Heart left ventricle (tissue), 16 donors: ENCODE measurements at regions not wholly inside any gene's neighbourhood (a gene's known extent, or its start where the extent isn't known, plus 50 kb on each side); places are given as distances from the start of the nearest gene placed in this dataset.

ENCODE experiments used
- ATAC-seq, 4 donors: fragments of 200-7000 bp; cut with Tn5 transposase; one replicate each; pipeline ENCODE4 v1.9.1; 2020 to 2022; ENCODE audit warnings: moderate library complexity in 4 of 4, mild to moderate bottlenecking in 3 of 4, moderate number of reproducible peaks in 1 of 4
- DNase-seq, 5 donors: peaks; one replicate each; pipeline ENCODE4 v3.0.0-alpha.2; 2020
- H3K27ac ChIP-seq, 12 donors: fragments of 200-600 bp; sonication (generic) in 4 of 12; one replicate each; pipeline versions ENCODE4 v1.5.0 to v1.8.0; 2016 to 2022; ENCODE audit warnings: mild to moderate bottlenecking in 2 of 12
- H3K27me3 ChIP-seq, 9 donors: fragments of 200-600 bp; sonication (generic) in 2 of 9; one replicate each; pipeline versions ENCODE4 v1.5.1 to v1.8.0; 2016 to 2022; ENCODE audit warnings: mild to moderate bottlenecking in 3 of 9
- H3K36me3 ChIP-seq, 9 donors: fragments of 200-600 bp; sonication (generic) in 2 of 9; one replicate each; pipeline versions ENCODE4 v1.5.0 to v1.8.0; 2018 to 2022; ENCODE audit warnings: mild to moderate bottlenecking in 2 of 9
- H3K4me1 ChIP-seq, 12 donors: fragments of 200-600 bp; sonication (generic) in 4 of 12; one replicate each; pipeline versions ENCODE4 v1.5.0 to v1.8.0; 2016 to 2022; ENCODE audit warnings: mild to moderate bottlenecking in 3 of 12
- H3K4me3 ChIP-seq, 12 donors: fragments of 200-600 bp; sonication (generic) in 4 of 12; one replicate each; pipeline versions ENCODE4 v1.5.0 to v1.8.0; 2017 to 2022; ENCODE audit warnings: mild to moderate bottlenecking in 9 of 12, moderate library complexity in 4 of 12
- H3K9me3 ChIP-seq, 12 donors: fragments of 200-600 bp; sonication (generic) in 4 of 12; one replicate each; pipeline versions ENCODE4 v1.5.0 to v1.8.0; 2016 to 2022; ENCODE audit warnings: mild to moderate bottlenecking in 1 of 12
- POLR2A ChIP-seq, 2 donors: fragments of 450-650 bp; IDR thresholded peaks; one replicate each; pipeline ENCODE4 v1.6.1; 2017; ENCODE audit warnings: antibody characterized with exemption in 2 of 2, mild to moderate bottlenecking in 2 of 2, moderate library complexity in 2 of 2
- WGBS, 4 donors: extraction: QIAGEN DNeasy Blood & Tissue Kit in 2 of 4; methylation state at CpG; one replicate each; pipeline versions ENCODE4 v1.1.5 to v1.1.7; 2013 to 2018; 5-methylcytosine and 5-hydroxymethylcytosine counted together
- intact Hi-C, 10 donors: fragments of 100-400 bp; cut with DNase I; formaldehyde crosslinking; loops; one replicate each; pipeline versions ENCODE4 v1.11.1 to v1.14.2; 2022
- TF ChIP-seq, protein P1 (sequence below), 12 donors: fragments of 200-600 bp; sonication (generic) in 4 of 12; IDR thresholded peaks; one replicate each; pipeline versions ENCODE4 v1.5.0 to v1.8.0; 2018 to 2022; ENCODE audit warnings: antibody characterized with exemption in 12 of 12, mild to moderate bottlenecking in 5 of 12
- donor health status: ischemic (EF 13 %, LVEDD 7.1; RV severe dilation, severe dysfunction).
- donor health status: healthy with polysubstance abuse.
- donor health status: DM: no; HTN: yes; CAD: no.
- donor health status: DM: no; HTN: no; CAD: no.
- donor health status: ischemic (EF 25% LVEDD 6.9; RV normal size, moderate dysfunction).
- donor health status: ischemic (EF 25% LVEDD 5.7; RV mildly dilated, moderate dysfunction).
- donor health status: healthy.
- donor health status: DM: yes; HTN: yes; CAD: no.
- donor health status: ischemic (EF 35%, LVEDD 5.7; RV mildly dilated, moderate dysfunction).
- donor health status: nonischemic (EF 11% LVEDD 7.7; RV severe dilation, severe dysfunction).
- donor health status: DM: yes; HTN: yes; CAD: no.
- donor health status: PGD.
- donor health status: ischemic (EF 29% LVEDD 5.4; RV normal size, mild dysfunction).
- donor health status: nonischemic (EF 23%, LVEDD 6.1; RV moderate dilation, normal function).

DNA sequence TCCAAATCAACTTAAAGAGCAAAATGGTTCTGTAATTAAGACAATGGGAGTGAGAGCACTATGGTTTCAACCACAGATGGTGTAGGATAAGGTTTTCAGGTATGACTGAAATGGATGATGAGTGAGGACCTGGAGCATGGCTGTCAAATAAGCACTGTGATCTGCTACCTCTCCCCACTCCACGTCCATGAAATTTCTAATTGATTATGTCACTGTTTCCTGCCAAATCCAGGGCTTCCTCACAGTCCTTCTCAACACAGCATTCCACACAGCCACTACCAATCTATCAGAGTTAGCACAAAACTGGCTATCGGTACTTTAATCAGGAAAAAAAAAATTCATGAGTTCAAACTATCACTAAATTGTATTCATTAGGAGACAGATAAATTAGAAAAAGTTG is 420.4 kb upstream of the WWC1 start:
- Histone ChIP-seq H3K9me3 (no peaks in the 10 kb centered on the region), H3K4me3 (no peak overlapping the region), H3K27ac (no peak overlapping the region), H3K27me3 (no peaks in the 10 kb centered on the region), H3K36me3 (no peaks in the 10 kb centered on the region), H3K4me1 (no peaks in the 10 kb centered on the region)
- ATAC-seq: no peak
- intact Hi-C loops: no loop called here
- WGBS, 4 donors: 48 to 54% (median 52%) methylated on average over 2 of the region's 2 CpGs
- TF ChIP-seq, protein P1, sequence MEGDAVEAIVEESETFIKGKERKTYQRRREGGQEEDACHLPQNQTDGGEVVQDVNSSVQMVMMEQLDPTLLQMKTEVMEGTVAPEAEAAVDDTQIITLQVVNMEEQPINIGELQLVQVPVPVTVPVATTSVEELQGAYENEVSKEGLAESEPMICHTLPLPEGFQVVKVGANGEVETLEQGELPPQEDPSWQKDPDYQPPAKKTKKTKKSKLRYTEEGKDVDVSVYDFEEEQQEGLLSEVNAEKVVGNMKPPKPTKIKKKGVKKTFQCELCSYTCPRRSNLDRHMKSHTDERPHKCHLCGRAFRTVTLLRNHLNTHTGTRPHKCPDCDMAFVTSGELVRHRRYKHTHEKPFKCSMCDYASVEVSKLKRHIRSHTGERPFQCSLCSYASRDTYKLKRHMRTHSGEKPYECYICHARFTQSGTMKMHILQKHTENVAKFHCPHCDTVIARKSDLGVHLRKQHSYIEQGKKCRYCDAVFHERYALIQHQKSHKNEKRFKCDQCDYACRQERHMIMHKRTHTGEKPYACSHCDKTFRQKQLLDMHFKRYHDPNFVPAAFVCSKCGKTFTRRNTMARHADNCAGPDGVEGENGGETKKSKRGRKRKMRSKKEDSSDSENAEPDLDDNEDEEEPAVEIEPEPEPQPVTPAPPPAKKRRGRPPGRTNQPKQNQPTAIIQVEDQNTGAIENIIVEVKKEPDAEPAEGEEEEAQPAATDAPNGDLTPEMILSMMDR (IDR thresholded peaks at IDR 0.05): no peak
- no peak for TF ChIP-seq POLR2A (IDR thresholded peaks at IDR 0.05)
- DNase-seq: no peak

DNA sequence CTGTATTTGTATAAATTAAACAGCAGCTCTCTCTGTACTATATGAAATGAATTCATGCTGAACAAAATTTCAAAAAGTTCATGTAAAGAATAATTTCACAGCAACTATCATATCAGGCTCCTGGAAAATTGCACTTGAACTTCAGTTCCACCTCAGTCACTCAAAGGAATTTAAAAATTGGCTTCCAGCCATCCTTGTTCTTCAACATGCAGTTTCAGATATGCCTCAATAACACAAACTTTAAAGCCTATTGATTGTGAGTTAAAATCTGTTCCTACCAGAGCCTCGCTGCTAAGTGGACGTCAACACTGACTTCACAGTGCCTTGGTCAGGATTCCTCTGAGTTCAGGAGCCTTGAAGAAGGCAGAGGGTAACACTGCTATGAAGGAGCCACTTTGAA is 418.7 kb upstream of the WWC1 start:
- no peaks in the 10 kb centered on the region for H3K9me3 ChIP-seq
- WGBS, 4 donors: 45 to 49% (median 47%) methylated on average over 2 of the region's 2 CpGs
- ATAC-seq (no peak), DNase-seq (no peak)
- no peaks in the 10 kb centered on the region for H3K36me3 ChIP-seq
- no peak overlapping the region for H3K4me3 ChIP-seq
- TF ChIP-seq POLR2A (IDR thresholded peaks at IDR 0.05): no peak
- TF ChIP-seq, protein P1 (IDR thresholded peaks at IDR 0.05): no peak
- no peak overlapping the region for H3K27ac ChIP-seq
- no peaks in the 10 kb centered on the region for H3K4me1 ChIP-seq
- no peaks in the 10 kb centered on the region for H3K27me3 ChIP-seq
- intact Hi-C loops: no loop called here

DNA sequence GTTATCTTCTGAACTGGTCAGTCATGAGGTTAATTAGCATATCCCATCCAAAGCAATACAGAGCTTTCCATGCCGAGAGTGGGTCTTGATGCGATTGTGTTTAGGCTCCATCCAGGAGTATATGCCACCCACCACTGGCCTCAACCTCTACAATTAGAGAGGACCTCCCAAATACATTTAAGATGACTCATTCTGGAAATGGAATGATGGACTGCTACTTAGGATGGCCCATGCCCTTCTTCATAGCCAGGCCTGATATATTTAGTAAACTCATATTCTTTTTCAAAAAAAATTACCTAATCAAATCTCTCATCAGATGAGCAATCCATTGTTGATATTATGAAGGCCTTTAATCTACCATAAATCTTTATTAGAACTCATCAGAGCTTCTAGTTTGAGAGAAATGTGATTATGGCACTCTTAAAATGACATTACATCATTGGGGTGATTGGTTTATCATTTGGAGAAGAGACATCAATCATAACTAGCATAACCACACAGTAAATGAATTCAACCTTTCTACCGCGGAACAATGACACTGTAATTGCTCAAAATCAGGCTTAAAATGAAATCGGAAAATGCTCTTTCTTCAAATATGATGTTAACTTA is 414.2 kb upstream of the WWC1 start:
- H3K4me1 ChIP-seq: no peaks in the 10 kb centered on the region
- no peaks in the 10 kb centered on the region for H3K27me3 ChIP-seq
- DNase-seq (no peak), ATAC-seq (no peak)
- TF ChIP-seq, protein P1 (IDR thresholded peaks at IDR 0.05): no peak
- no peak for TF ChIP-seq POLR2A (IDR thresholded peaks at IDR 0.05)
- intact Hi-C loops: no loop called here
- no peaks in the 10 kb centered on the region for H3K36me3 ChIP-seq
- H3K27ac ChIP-seq: no peak overlapping the region
- no peak overlapping the region for H3K4me3 ChIP-seq
- WGBS, 4 donors: 86 to 94% (median 91%) methylated on average over 5 of the region's 5 CpGs
- H3K9me3 ChIP-seq: no peaks in the 10 kb centered on the region

DNA sequence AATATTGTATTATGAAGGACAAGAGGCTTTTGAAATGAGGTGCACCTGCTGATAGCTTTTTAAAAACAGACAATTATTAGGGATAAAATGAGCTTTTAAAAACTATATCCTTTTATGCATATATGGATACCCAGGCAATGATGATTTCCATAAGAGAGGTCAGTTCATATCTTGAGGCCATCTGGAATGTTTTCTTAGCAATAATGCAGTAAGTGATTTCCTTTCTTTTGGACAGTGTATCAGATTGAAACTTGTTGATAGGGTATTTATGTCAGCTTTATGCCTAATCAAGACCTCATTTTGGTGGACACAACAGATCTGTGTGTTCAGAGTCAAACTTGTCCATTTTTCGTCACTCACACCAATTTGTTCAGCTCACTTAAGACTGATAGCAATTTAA is 413.5 kb upstream of the WWC1 start:
- no peak for TF ChIP-seq POLR2A (IDR thresholded peaks at IDR 0.05)
- TF ChIP-seq, protein P1 (IDR thresholded peaks at IDR 0.05): no peak
- Histone ChIP-seq H3K9me3 (no peaks in the 10 kb centered on the region), H3K27ac (no peak overlapping the region), H3K27me3 (no peaks in the 10 kb centered on the region), H3K4me3 (no peak overlapping the region), H3K36me3 (no peaks in the 10 kb centered on the region), H3K4me1 (no peaks in the 10 kb centered on the region)
- ATAC-seq: no peak
- intact Hi-C loops: no loop called here
- 68 to 84% (median 79%) methylated on average over 1 of the region's 1 CpG for WGBS, 4 donors
- no peak for DNase-seq
